Tibial nerve (tissue), 4 donors: ENCODE measurements at regions not wholly inside any gene's neighbourhood (a gene's known extent, or its start where the extent isn't known, plus 50 kb on each side); places are given as distances from the start of the nearest gene placed in this dataset.

Experiments
- EP300 ChIP-seq, 2 donors: sonication (generic); formaldehyde crosslinking; IDR thresholded peaks; one replicate each; pipeline ENCODE4 v1.6.1; 2017; ENCODE audit warnings: antibody characterized with exemption in 2 of 2, mild to moderate bottlenecking in 1 of 2
- POLR2A ChIP-seq, 2 donors: fragments of 450-650 bp; IDR thresholded peaks; one replicate each; pipeline ENCODE4 v1.6.1; 2017; ENCODE audit warnings: antibody characterized with exemption in 2 of 2, mild to moderate bottlenecking in 2 of 2, moderate library complexity in 2 of 2
- TF ChIP-seq, protein P1 (sequence below), 5 experiments: fragments of 200-600 bp in 3 of 5; fragments of 450-650 bp in 2 of 5; sonication (generic) in 3 of 5; IDR thresholded peaks; one replicate each; pipeline ENCODE4 v1.5.1; 2016 to 2019; ENCODE audit warnings: antibody characterized with exemption in 5 of 5, mild to moderate bottlenecking in 3 of 5, moderate library complexity in 2 of 5

DNA sequence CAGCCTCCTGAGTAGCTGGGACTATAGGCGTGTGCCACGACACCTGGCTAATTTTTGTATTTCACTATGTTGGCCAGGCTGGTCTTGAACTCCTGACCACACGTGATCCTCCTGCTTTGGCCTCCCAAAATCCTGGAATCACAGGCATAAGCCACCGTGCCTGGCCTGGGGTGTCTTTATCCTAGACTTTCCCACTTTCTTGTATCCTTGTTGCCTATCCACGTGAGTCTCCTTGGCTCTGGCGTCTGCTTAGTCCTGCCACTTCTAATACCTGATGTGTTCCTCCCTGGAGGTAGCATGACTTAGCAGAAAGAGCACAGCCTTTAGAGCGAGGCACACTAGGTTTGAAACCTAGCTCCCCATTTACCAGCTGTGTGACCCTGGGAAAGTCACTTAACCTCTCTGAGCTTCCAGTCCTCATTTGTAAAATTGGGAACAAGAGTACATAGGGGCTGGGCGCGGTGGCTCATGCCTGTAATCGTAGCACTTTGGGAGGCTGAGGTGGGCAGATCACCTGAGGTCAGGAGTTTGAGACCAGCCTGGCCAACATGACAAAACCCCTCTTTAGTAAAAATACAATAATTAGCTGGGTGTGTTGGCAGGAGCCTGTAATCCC is 344.6 kb downstream of the TYW1 start:
- no peak for TF ChIP-seq EP300 (IDR thresholded peaks at IDR 0.05)
- TF ChIP-seq, protein P1, sequence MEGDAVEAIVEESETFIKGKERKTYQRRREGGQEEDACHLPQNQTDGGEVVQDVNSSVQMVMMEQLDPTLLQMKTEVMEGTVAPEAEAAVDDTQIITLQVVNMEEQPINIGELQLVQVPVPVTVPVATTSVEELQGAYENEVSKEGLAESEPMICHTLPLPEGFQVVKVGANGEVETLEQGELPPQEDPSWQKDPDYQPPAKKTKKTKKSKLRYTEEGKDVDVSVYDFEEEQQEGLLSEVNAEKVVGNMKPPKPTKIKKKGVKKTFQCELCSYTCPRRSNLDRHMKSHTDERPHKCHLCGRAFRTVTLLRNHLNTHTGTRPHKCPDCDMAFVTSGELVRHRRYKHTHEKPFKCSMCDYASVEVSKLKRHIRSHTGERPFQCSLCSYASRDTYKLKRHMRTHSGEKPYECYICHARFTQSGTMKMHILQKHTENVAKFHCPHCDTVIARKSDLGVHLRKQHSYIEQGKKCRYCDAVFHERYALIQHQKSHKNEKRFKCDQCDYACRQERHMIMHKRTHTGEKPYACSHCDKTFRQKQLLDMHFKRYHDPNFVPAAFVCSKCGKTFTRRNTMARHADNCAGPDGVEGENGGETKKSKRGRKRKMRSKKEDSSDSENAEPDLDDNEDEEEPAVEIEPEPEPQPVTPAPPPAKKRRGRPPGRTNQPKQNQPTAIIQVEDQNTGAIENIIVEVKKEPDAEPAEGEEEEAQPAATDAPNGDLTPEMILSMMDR (IDR thresholded peaks at IDR 0.05): no peak
- TF ChIP-seq POLR2A (IDR thresholded peaks at IDR 0.05): no peak
